Neural crest cell (in vitro differentiated cells): ENCODE measurements at regions not wholly inside any gene's neighbourhood (a gene's known extent, or its start where the extent isn't known, plus 50 kb on each side); places are given as distances from the start of the nearest gene placed in this dataset.

Experiments used
- DNase-seq: peaks from one replicate; pipeline ENCODE4 v3.0.0; 2021; ENCODE audit warnings: low read depth, mixed read lengths, low spot score
- H3K27ac Mint-ChIP-seq: one replicate; pipeline ENCODE4 v1.8.0; 2021; ENCODE audit warnings: mild to moderate bottlenecking, mixed read lengths; ENCODE audit not compliant: unreplicated experiment
- H3K27me3 Mint-ChIP-seq: 2 replicates; pipeline ENCODE4 v1.8.0; 2021; ENCODE audit warnings: low read depth, mild to moderate bottlenecking, mixed read lengths
- H3K36me3 Mint-ChIP-seq: 2 replicates; pipeline ENCODE4 v1.8.0; 2021; ENCODE audit warnings: low read depth, mild to moderate bottlenecking, mixed read lengths
- H3K4me1 Mint-ChIP-seq: 2 replicates; pipeline ENCODE4 v1.8.0; 2021; ENCODE audit warnings: mixed read lengths
- H3K4me3 Mint-ChIP-seq: one replicate; pipeline ENCODE4 v1.8.0; 2021; ENCODE audit warnings: mild to moderate bottlenecking, mixed read lengths
- H3K9me3 Mint-ChIP-seq: 2 replicates; pipeline ENCODE4 v1.8.0; 2021; ENCODE audit warnings: mixed read lengths
- TF ChIP-seq, protein P1 (sequence below): fragments of 200-600 bp; sonication (generic); conservative IDR thresholded peaks from 2 replicates; pipeline ENCODE4 v1.5.0; 2021; ENCODE audit warnings: antibody characterized with exemption, mild to moderate bottlenecking

DNA sequence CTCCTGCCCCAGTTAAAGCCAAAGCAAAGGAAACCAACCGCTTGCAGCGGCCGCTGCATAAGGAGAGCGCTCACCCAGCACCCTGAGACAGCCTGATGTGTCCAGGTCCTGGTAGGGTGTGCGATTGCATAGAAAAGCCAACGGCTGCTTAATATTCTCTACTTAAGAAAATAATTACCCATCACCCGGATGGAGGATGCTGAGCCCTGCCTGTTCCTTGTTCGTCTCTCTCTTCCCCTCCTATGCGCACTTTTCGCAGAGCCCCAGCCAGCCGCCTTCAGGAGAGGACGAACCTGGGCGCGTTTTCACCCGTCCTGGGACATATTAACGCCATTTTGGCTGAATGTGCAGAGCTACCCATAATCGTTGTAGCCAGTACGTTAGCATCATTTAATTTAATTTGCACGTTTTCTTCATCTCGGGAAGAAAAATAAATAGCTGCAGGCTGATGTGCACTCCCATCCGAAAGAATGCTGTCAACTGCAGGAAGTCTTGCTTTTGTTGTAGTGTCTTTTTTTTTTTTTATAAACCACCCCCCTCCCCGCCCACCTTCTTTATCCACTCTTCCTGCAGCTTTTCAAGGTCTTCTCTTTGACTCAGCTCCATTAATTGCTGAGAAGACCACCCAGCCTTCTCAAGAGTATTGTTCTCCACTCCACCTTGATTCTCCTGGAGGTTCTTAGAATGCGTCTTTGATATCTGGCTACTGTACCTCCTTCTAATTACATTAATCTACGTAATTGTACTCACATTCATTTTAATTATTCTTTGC, 214.5 kb downstream of the TEX29 start:
- DNase-seq: no peak
- Mint-ChIP-seq H3K4me1 (peaks cover 44% of the 10 kb centered on the region), H3K4me3 (peak overlapping the region; percentile 78), H3K27ac (no peak overlapping the region), H3K36me3 (no peaks in the 10 kb centered on the region), H3K9me3 (no peaks in the 10 kb centered on the region), H3K27me3 (peaks cover 52% of the 10 kb centered on the region)
- TF ChIP-seq, protein P1, sequence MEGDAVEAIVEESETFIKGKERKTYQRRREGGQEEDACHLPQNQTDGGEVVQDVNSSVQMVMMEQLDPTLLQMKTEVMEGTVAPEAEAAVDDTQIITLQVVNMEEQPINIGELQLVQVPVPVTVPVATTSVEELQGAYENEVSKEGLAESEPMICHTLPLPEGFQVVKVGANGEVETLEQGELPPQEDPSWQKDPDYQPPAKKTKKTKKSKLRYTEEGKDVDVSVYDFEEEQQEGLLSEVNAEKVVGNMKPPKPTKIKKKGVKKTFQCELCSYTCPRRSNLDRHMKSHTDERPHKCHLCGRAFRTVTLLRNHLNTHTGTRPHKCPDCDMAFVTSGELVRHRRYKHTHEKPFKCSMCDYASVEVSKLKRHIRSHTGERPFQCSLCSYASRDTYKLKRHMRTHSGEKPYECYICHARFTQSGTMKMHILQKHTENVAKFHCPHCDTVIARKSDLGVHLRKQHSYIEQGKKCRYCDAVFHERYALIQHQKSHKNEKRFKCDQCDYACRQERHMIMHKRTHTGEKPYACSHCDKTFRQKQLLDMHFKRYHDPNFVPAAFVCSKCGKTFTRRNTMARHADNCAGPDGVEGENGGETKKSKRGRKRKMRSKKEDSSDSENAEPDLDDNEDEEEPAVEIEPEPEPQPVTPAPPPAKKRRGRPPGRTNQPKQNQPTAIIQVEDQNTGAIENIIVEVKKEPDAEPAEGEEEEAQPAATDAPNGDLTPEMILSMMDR: no peak

GRCh38 chr13:111535523-111535811, 215.0 kb downstream of the TEX29 start:
- H3K4me1 Mint-ChIP-seq: peaks cover 42% of the 10 kb centered on the region
- no peaks in the 10 kb centered on the region for H3K9me3 Mint-ChIP-seq
- peak overlapping the region; percentile 78 for H3K4me3 Mint-ChIP-seq
- no peak for DNase-seq
- no peak overlapping the region for H3K27ac Mint-ChIP-seq
- no peaks in the 10 kb centered on the region for H3K36me3 Mint-ChIP-seq
- H3K27me3 Mint-ChIP-seq: peaks cover 52% of the 10 kb centered on the region
- TF ChIP-seq, protein P1: no peak

GRCh38 chr13:111536075-111536642, 215.7 kb downstream of the TEX29 start:
- no peaks in the 10 kb centered on the region for H3K36me3 Mint-ChIP-seq
- H3K4me3 Mint-ChIP-seq: no peak overlapping the region
- no peak for DNase-seq
- no peak overlapping the region for H3K27ac Mint-ChIP-seq
- H3K27me3 Mint-ChIP-seq: peaks cover 50% of the 10 kb centered on the region
- TF ChIP-seq, protein P1: no peak
- no peaks in the 10 kb centered on the region for H3K9me3 Mint-ChIP-seq
- H3K4me1 Mint-ChIP-seq: peaks cover 42% of the 10 kb centered on the region

DNA sequence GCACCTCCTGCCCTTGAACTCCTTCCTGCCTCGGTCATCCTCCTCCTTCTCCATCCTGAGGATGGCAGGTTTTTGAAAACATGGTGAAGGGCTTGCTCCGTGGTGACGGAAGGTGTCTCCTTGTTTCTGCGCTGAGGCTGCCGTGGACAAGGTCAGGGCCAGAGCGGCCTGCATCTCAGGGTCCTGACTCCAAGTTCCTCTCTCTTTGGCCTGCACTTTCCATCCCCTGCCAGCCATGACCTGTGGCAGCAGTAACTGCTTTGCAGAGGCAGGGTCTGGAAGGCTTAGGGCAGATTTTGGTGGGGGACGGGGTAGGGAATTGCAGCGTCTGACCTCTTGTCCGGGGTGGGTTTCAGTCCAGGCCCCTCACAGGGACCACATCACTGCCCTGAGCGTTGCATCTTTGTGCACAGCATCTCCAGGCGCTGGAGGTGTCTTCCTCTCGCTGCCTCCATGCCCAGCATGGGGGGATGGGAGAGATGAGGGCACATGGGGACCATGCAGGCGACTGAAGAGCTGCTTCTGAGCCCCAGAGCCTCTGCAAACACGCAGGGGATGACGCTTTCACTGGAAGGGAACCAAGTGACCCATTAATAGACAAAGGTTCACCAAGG, 216.8 kb downstream of the TEX29 start:
- Mint-ChIP-seq H3K27ac (no peak overlapping the region), H3K9me3 (no peaks in the 10 kb centered on the region), H3K4me1 (peaks cover 34% of the 10 kb centered on the region), H3K36me3 (no peaks in the 10 kb centered on the region), H3K27me3 (peaks cover 50% of the 10 kb centered on the region), H3K4me3 (no peak overlapping the region)
- DNase-seq: no peak
- TF ChIP-seq, protein P1: no peak

- Mint-ChIP-seq H3K27ac (no peak overlapping the region), H3K27me3 (peaks cover 48% of the 10 kb centered on the region), H3K4me3 (no peak overlapping the region), H3K9me3 (no peaks in the 10 kb centered on the region), H3K36me3 (no peaks in the 10 kb centered on the region), H3K4me1 (peaks cover 29% of the 10 kb centered on the region)
- TF ChIP-seq, protein P1: no peak
- no peak for DNase-seq
Measured at GRCh38 chr13:111537843-111538499, 217.5 kb downstream of the TEX29 start.
